HG03565 (cell line): ENCODE measurements at regions not wholly inside any gene's neighbourhood (a gene's known extent, or its start where the extent isn't known, plus 50 kb on each side); places are given as distances from the start of the nearest gene placed in this dataset.

ENCODE experiments used
- ATAC-seq: cut with Tn5 transposase; IDR thresholded peaks from one replicate; pipeline ENCODE4 v1.9.1; 2021; ENCODE audit warnings: mild to moderate bottlenecking, moderate library complexity; ENCODE audit not compliant: unreplicated experiment

DNA sequence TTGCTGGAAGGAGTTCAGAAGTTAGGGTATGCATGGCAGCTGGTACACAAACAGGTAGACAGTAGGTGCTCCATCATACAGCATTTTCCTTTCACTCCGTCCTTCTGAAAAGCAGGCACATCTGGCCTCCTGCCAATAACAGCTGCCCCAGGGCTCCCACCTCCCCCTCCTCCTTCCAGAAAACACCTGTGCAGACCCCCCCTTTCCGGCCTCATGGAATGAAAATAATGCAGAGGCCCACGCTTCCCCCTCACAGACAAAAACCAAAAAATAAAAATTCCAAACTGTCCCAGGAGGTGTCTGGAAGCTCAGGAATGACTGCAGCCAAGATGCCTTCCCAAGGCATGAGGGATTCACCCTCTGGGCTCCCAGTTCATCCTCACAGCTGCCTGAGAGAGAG, 185.5 kb downstream of the MN1 start:
- ATAC-seq = no peak

GRCh38 chr22:27617214-27617881, 184.2 kb downstream of the MN1 start:
- ATAC-seq = no peak

DNA sequence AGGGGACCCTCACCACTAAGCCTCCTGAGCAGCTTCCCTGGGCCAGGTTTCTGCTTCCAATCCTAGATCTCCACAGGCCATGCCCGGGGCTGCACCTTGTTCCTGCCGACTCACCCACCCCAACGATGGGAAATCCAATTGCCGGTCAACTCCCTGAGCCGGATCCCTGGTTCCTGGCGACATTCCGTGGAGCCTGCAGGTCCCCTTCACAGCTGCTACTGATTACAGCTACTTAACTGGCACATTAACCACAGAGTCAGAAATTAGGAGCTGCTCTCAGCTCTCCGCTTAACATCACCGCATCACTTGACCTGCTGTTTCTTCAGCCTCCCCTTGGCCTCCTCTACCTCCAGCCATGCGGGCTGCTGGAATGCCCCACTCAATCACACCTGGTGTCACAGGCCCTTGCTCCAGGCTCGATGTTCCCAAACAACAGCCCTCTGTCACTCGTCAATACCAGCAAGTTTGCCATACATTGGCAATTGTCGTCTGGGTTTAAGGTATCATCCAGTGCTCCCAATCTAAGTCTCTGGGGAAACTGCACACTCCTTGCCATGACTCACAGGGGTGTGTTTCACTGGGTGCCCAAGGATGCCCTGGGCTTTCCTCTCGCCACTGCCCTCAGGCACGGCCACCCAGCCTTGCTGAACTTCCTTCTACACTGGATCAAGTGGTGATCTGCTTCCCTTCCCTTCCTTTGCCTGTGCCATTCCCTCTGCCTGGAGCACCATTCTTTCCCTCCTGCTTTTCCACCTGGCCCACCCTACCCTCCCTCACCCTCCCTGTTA, 181.0 kb downstream of the MN1 start:
- ATAC-seq = no peak

- ATAC-seq = no peak
Measured at GRCh38 chr22:27621486-27622070, 180.0 kb downstream of the MN1 start.

DNA sequence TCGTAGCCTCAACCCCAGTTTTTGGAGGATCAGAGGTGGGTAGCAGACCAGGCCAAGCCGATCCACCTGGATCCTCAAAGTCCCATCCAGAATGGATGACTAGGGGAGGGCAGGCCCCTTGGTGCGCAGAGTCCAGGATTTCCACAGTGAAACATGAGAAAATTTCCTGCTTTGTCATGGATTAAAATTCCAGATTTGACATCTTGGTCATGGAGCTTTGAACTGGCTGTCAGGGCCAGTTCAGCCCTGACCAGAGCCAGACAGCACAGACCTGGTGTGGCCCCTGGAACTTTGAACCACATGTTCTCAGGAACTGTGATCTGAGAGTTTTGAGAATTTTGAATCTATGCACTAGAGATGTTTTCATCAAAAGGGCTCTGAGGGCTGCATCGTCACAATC, 177.5 kb downstream of the MN1 start:
- no peak for ATAC-seq

GRCh38 chr22:27624705-27625104, 176.9 kb downstream of the MN1 start:
- no peak for ATAC-seq

- no peak for ATAC-seq
Measured at GRCh38 chr22:27625769-27626674, 175.5 kb downstream of the MN1 start.

DNA sequence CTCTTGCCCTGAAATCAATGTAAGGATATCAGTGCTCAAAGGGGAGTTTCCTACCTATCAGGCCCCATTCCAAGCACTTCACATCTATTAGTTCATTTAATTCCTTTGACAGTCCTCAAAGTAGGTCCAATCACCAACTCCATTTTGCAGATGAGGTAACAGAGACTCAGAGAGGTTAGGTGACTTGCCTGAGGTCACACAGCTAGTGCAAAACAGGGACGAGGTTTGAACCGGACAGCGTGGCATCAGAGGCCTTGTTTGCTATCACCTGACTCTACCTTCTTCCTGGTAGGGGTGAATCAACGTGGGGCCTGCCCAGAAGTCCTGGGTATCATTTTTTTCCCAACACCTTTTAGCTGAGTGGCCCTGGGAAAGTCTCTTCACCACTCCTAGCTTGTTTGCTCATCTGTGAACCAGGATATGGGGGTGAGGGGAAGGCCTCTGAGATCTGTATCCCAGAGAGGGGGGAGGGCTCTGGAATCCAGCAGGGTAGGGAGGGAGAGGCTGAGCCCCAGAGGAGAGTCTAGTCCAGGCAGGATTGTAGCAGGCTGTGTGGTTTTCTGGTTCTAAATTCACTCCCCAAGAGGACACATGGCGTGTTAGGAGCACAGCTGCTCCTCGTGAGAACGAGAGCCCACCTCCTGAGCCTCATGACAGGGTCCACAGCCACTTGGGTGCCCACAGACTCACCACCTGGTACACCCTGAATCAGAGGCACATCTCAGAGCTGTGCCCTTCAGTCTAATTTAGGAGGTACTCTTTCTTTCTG, 174.7 kb downstream of the MN1 start:
- no peak for ATAC-seq

GRCh38 chr22:27627444-27627833, 174.1 kb downstream of the MN1 start:
- no peak for ATAC-seq

DNA sequence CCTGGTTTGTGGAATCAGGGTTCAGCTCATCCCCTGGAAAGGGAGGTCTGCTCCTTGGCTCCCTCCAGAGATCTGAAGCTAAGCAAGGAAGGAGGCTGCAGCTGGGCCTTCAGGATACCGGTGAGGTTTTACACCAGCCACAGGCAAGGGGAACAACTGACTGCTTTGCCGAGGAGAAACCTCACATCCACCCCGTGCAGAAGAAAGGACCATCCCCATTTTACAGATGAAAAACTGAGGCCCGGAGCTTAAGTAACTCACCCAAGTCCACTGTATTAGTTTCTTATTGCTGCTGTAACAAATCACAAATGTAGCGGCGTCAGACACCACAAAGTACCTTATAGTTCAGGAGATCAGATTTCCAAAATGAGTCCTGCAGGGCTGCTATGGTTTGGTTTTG, 173.7 kb downstream of the MN1 start:
- ATAC-seq = no peak

- ATAC-seq = no peak
Measured at GRCh38 chr22:27628341-27628740, 173.2 kb downstream of the MN1 start.

DNA sequence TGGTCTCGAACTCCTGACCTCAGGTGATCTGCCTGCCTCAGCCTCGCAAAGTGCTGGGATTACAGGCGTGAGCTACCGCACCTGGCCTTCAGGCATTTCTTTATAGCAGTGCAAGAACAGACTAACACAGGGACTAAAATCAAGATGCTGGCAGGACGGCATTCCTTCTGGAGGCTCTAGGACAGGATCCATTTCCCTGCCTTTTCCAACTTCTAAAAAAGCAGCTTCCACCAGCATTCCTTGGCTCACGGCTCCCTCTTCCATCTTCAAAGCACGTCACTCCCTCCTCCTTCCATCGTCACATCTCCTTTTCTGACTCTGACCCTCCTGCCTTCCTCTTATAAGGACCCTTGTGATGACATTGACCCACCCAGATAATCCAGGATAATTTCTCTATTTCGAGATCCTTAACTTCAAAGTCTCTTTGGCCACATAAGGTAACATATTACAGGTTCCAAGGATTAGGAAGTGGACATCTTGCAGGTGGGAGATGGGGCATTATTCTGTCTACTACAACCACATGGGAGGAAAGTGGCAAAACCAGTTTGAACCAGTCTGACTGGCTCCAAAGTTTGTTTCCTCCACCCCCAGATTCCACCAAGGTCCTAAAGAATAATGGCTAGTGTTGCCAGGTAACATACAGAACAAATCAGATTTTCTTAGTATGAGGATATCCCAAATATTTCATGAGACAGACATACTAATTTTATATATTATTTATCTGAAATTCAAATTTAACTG, 172.5 kb downstream of the MN1 start:
- no peak for ATAC-seq

DNA sequence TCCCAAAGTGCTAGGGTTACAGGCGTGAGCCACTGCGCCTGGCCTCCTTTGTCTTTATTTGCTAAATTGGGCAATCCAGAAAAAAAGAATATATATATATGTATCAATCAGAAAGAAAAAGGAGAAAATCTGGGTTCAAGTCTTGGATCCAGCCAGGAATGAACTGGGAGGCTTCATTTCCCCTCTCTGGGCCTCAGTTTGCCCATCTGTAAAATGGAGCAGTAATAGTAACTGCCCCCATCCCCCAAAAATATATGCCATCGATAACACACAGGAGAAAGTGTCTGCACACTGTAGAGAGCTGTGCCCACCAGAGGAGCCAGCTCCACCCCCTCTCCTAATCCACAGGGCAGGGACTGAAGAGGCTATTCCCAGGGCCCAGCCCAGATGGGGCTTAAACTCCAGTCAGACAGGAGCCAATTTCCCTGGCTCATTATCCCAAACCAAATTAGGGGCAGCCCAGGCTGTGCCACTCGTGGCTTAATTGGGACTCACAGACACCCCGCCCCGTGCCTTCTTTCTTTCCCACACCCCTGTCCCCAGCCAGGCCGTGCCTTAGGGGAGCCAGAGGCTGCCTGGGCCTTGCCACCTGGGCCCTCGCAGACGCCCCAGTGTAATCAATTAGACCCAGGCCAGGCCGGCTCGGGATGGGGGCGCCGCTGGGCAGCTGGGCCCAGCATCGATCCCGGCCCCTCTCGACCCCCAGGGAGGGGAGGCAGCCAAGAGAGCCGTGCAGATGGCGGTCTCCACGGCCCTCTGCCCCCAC, 171.5 kb downstream of the MN1 start:
- no peak for ATAC-seq

DNA sequence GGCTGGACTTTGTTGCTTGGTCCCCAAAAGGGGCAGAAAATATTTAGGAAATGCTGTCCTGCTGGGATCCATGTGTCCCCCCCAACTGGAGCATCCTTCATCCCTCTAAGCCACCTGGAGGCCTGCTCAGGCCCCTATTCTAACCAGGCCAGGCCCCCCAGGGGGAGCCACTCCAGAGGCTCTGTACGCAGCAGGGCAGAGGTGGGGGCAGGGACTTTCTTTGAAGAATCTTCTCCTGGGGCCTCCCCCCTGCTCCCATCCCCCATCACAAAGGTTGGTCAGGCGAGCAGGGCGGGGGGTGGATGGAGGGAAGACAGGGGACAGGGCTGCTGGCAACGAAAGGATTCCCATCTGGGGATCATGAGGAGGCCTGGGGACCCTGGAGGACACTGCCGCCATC, 170.8 kb downstream of the MN1 start:
- ATAC-seq = no peak

GRCh38 chr22:27631641-27632040, 169.9 kb downstream of the MN1 start:
- ATAC-seq = no peak

DNA sequence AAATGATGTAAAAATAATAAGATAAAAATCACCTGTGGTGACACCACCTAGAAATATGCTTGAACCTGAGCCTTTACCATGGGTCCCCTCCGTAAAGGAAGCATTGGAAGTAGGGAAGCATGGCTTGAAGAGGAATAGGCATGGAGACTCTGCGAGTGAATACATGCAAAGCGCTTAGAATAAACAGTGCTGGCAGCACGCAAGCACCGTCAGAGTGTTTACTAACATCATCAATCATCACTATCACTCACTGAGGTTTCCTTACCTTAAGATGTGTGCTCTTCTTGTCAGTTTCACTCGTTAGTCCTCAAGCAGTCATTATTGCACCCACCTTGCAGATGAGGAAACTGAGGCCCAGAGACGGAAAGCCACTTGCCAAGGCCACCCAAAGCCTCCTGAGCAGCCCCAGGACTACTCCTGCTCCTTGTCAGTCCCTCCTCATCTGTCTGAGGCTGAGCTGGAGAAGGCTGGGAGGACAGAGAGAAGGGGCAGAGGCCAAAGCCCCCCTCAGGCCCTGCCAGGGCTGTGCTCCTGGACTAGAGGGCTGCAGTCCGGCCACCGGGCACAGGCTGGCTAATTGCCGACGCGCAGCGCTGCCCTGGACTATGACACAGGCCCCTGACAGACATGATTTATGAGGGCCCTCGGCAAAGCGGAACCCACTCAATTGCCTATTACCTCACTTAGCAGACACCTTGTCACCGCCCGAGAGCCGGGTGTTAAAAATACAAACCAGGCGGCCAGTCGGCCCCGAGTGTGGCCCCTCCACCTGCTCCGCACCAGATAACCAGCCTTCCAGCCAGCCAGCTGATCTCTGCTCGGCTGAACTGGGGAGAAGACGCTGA, 168.9 kb downstream of the MN1 start:
- ATAC-seq = no peak

GRCh38 chr22:27633296-27633871, 168.2 kb downstream of the MN1 start:
- ATAC-seq = no peak
